Erythroblast (primary cell): ENCODE measurements at regions not wholly inside any gene's neighbourhood (a gene's known extent, or its start where the extent isn't known, plus 50 kb on each side); places are given as distances from the start of the nearest gene placed in this dataset.

Experiments
- GATA1 ChIP-seq: IDR thresholded peaks from 2 replicates; pipeline ENCODE4 v1.6.1; 2011; ENCODE audit warnings: low read depth, mild to moderate bottlenecking, control low read depth, low read length, moderate library complexity
- POLR2A ChIP-seq: IDR thresholded peaks from 2 replicates; pipeline ENCODE4 v1.6.1; 2011; ENCODE audit warnings: mild to moderate bottlenecking, low read length

DNA sequence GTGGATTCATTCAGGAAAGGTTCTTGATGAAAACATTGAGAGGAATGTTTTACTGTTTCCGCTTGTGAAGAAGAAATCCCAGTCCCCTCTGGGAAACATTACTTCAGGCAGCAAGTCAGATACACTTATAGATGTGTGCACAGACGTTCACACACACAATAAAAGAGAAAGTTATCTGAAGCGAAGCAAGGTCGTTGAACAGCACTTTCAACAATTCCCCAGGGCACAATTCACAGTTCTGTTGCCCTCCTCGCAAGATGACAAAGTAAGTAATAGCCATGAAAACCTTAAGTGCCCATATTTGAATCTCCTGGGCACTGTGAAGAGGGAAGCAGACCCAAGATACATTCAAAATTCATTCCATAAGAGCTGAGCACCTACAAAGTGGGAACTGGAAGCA, 156.6 kb upstream of the CAND1 start:
- TF ChIP-seq POLR2A (no peak), GATA1 (no peak)
